Spleen (tissue), 7 donors: ENCODE measurements at regions not wholly inside any gene's neighbourhood (a gene's known extent, or its start where the extent isn't known, plus 50 kb on each side); places are given as distances from the start of the nearest gene placed in this dataset.
A peak's percentile ranks its signal among the peaks of the same experiment; 100 is the strongest.

Experiments
- POLR2A ChIP-seq, 3 donors: fragments of 450-650 bp; IDR thresholded peaks; one replicate each; pipeline ENCODE4 v1.5.1; 2017; ENCODE audit warnings: antibody characterized with exemption in 3 of 3, mild to moderate bottlenecking in 1 of 3
- POLR2AphosphoS5 ChIP-seq, 3 donors: sonication (generic); formaldehyde crosslinking; IDR thresholded peaks; one replicate each; pipeline ENCODE4 v1.5.1; 2017; ENCODE audit warnings: antibody characterized with exemption in 3 of 3
- TF ChIP-seq, protein P1 (sequence below), 11 experiments: fragments of 200-600 bp in 7 of 11; fragments of 450-650 bp in 4 of 11; sonication (generic) in 4 of 11; IDR thresholded peaks in 8 of 11; conservative IDR thresholded peaks in 3 of 11; 1 replicate in 7 of 11; 2 replicates in 4 of 11; pipeline versions ENCODE4 v1.4.0 to v1.8.0; 2016 to 2021; ENCODE audit warnings: antibody characterized with exemption in 11 of 11, inconsistent platforms in 4 of 11, mild to moderate bottlenecking in 1 of 11
- donor health status: DM: no; HTN: no; CAD: no; lungs with moderate emphysema.
- donor health status: DM: no; HTN: no; CAD: no.
- donor health status: DM: no; HTN: no; CAD: no.

DNA sequence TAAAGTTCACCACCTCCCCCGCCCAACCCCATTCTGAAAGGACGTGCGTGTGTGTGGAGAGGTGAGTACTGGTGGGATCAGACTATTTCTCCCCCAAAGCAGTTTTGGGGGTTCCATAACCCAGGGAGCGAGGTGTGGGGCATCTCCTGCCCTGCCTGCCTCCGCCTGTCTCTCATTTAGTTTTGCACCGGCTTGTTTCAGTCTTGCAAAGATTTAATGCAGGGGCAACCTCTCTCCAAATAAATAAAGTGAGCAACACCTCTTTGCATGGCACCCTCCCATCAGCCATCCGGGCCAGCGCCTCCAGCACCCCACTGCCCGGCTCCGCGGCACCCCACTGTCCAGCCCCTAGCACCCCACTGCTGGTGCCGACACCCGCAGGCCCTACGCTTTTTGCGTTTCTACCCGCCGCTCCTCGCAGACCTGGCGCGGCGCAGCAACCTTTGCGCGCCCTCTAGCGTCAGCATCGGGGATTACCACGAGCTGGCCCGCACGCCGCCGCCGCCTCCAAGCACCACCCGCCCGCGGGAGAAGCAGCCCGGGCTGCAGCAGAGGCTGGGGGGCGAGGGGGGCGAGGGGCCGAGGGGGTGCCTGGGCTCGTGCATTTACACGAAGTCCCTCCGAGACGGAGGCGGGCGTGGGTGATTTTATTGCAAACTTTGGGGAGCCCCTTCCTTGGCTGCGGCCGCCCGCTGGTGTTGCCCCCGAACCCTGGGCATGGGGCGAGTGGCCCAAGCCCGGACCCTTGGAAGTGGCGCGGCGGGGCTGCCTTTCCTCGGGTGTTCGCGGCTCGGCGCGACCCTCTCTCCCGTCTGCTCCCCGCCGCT, 55.8 kb upstream of the VRK1 start:
- TF ChIP-seq, protein P1, sequence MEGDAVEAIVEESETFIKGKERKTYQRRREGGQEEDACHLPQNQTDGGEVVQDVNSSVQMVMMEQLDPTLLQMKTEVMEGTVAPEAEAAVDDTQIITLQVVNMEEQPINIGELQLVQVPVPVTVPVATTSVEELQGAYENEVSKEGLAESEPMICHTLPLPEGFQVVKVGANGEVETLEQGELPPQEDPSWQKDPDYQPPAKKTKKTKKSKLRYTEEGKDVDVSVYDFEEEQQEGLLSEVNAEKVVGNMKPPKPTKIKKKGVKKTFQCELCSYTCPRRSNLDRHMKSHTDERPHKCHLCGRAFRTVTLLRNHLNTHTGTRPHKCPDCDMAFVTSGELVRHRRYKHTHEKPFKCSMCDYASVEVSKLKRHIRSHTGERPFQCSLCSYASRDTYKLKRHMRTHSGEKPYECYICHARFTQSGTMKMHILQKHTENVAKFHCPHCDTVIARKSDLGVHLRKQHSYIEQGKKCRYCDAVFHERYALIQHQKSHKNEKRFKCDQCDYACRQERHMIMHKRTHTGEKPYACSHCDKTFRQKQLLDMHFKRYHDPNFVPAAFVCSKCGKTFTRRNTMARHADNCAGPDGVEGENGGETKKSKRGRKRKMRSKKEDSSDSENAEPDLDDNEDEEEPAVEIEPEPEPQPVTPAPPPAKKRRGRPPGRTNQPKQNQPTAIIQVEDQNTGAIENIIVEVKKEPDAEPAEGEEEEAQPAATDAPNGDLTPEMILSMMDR (IDR thresholded peaks at IDR 0.05 in 8 of 11, conservative IDR thresholded peaks at IDR 0.05 in 3 of 11) = peak; percentile 40 to 97 (median 91)
- TF ChIP-seq POLR2AphosphoS5 (IDR thresholded peaks at IDR 0.05) = peak; percentile 33 to 69 (median 50)
- TF ChIP-seq POLR2A (IDR thresholded peaks at IDR 0.05) = no peak
